ENCODE measurements at regions not wholly inside any gene's neighbourhood (a gene's known extent, or its start where the extent isn't known, plus 50 kb on each side); places are given as distances from the start of the nearest gene placed in this dataset.

GRCh38 chr1:95957748-95958147 lies 723.7 kb downstream of the RWDD3 start:
- Histone ChIP-seq H3F3A (ENCODE audit: low read depth) (no peaks in the 10 kb centered on the region), H3K4me1 (ENCODE audit: insufficient read depth, low read length, poor library complexity, severe bottlenecking) (peaks cover 19% of the 10 kb centered on the region)

GRCh38 chr1:95966866-95967265 lies 732.9 kb downstream of the RWDD3 start:
- TF ChIP-seq EZH2phosphoT487 (IDR thresholded peaks at IDR 0.05; ENCODE audit: borderline replicate concordance) (no peak), CTCF (conservative IDR thresholded peaks at IDR 0.05; ENCODE audit: low read length) (no peak)
- Histone ChIP-seq H3K4me2 (ENCODE audit: low read depth, low read length, poor library complexity, severe bottlenecking) (no peak overlapping the region), H3K4me1 (ENCODE audit: insufficient read depth, low read length, poor library complexity, severe bottlenecking) (no peaks in the 10 kb centered on the region), H3F3A (ENCODE audit: low read depth) (no peaks in the 10 kb centered on the region), H3K9me2 (replicated peaks; ENCODE audit: low read depth, low read length) (no peaks in the 10 kb centered on the region), H3K36me3 (ENCODE audit: insufficient read depth, low read length) (no peaks in the 10 kb centered on the region), H4K20me1 (ENCODE audit: insufficient read depth, low read length, poor library complexity, severe bottlenecking) (no peaks in the 10 kb centered on the region), H3K27me3 (ENCODE audit: insufficient read depth, low read length, poor library complexity, severe bottlenecking) (no peaks in the 10 kb centered on the region), H3K4me3 (ENCODE audit: low read length, poor library complexity, severe bottlenecking) (no peak overlapping the region), H3K79me2 (ENCODE audit: insufficient read depth, low read length) (no peaks in the 10 kb centered on the region), H2AFZ (ENCODE audit: low read length) (no peak overlapping the region), H3K9me3 (ENCODE audit: insufficient read depth, low read depth, low read length) (no peaks in the 10 kb centered on the region), H3K9ac (ENCODE audit: low read depth, low read length, poor library complexity, severe bottlenecking) (no peak overlapping the region)

More at GRCh38 chr1:95957748-95958147, 723.7 kb downstream of the RWDD3 start:
- H3K36me3 ChIP-seq (ENCODE audit: insufficient read depth, low read length), result no peaks in the 10 kb centered on the region
- no peaks in the 10 kb centered on the region for H3K27me3 ChIP-seq (ENCODE audit: insufficient read depth, low read length, poor library complexity, severe bottlenecking)
- H3K4me2 ChIP-seq (ENCODE audit: low read depth, low read length, poor library complexity, severe bottlenecking), result no peak overlapping the region
- H2AFZ ChIP-seq (ENCODE audit: low read length), result no peak overlapping the region; the same call in 1 of the 2 replicates
- no peaks in the 10 kb centered on the region for H3K9me2 ChIP-seq (replicated peaks; ENCODE audit: low read depth, low read length)
- no peaks in the 10 kb centered on the region for H3K79me2 ChIP-seq (ENCODE audit: insufficient read depth, low read length)
- no peak overlapping the region for H3K9ac ChIP-seq (ENCODE audit: low read depth, low read length, poor library complexity, severe bottlenecking)
- no peaks in the 10 kb centered on the region for H3K9me3 ChIP-seq (ENCODE audit: insufficient read depth, low read depth, low read length)
- no peaks in the 10 kb centered on the region for H4K20me1 ChIP-seq (ENCODE audit: insufficient read depth, low read length, poor library complexity, severe bottlenecking)
- TF ChIP-seq CTCF (conservative IDR thresholded peaks at IDR 0.05; ENCODE audit: low read length) (no peak), EZH2phosphoT487 (IDR thresholded peaks at IDR 0.05; ENCODE audit: borderline replicate concordance) (no peak)
- H3K4me3 ChIP-seq (ENCODE audit: low read length, poor library complexity, severe bottlenecking), result no peak overlapping the region

GRCh38 chr1:95974586-95974985 lies 740.6 kb downstream of the RWDD3 start:
- Histone ChIP-seq H2AFZ (ENCODE audit: low read length) (no peak overlapping the region), H3K36me3 (ENCODE audit: insufficient read depth, low read length) (no peaks in the 10 kb centered on the region), H3K9ac (ENCODE audit: low read depth, low read length, poor library complexity, severe bottlenecking) (no peak overlapping the region), H3K9me3 (ENCODE audit: insufficient read depth, low read depth, low read length) (no peaks in the 10 kb centered on the region), H3K4me2 (ENCODE audit: low read depth, low read length, poor library complexity, severe bottlenecking) (no peak overlapping the region), H3F3A (ENCODE audit: low read depth) (no peaks in the 10 kb centered on the region), H4K20me1 (ENCODE audit: insufficient read depth, low read length, poor library complexity, severe bottlenecking) (no peaks in the 10 kb centered on the region), H3K4me1 (ENCODE audit: insufficient read depth, low read length, poor library complexity, severe bottlenecking) (peaks cover 11% of the 10 kb centered on the region), H3K27me3 (ENCODE audit: insufficient read depth, low read length, poor library complexity, severe bottlenecking) (no peaks in the 10 kb centered on the region), H3K4me3 (ENCODE audit: low read length, poor library complexity, severe bottlenecking) (no peak overlapping the region), H3K9me2 (replicated peaks; ENCODE audit: low read depth, low read length) (no peaks in the 10 kb centered on the region), H3K79me2 (ENCODE audit: insufficient read depth, low read length) (no peaks in the 10 kb centered on the region)
- TF ChIP-seq CTCF (conservative IDR thresholded peaks at IDR 0.05; ENCODE audit: low read length), result no peak
- no peak for TF ChIP-seq EZH2phosphoT487 (IDR thresholded peaks at IDR 0.05; ENCODE audit: borderline replicate concordance)
